Activated CD4-positive, alpha-beta T cell treated with anti-CD3 and anti-CD28 coated beads, Interleukin-2, amount 10 ng/mL, durations not matched to agents 24 days and 14 days (primary cell): ENCODE measurements at regions not wholly inside any gene's neighbourhood (a gene's known extent, or its start where the extent isn't known, plus 50 kb on each side); places are given as distances from the start of the nearest gene placed in this dataset.

Source experiments
- DNase-seq: peaks from one replicate; pipeline ENCODE4 v3.0.0; 2022
- H3K27ac Mint-ChIP-seq: one replicate; pipeline ENCODE4 v1.8.0; 2022; ENCODE audit warnings: mild to moderate bottlenecking, mixed read lengths
- H3K27me3 Mint-ChIP-seq: one replicate; pipeline ENCODE4 v1.8.0; 2022; ENCODE audit warnings: mixed read lengths
- H3K36me3 Mint-ChIP-seq: one replicate; pipeline ENCODE4 v1.8.0; 2022; ENCODE audit warnings: low read depth, mild to moderate bottlenecking, mixed read lengths
- H3K4me1 Mint-ChIP-seq: one replicate; pipeline ENCODE4 v1.8.0; 2021; ENCODE audit warnings: mixed read lengths
- H3K4me3 Mint-ChIP-seq: one replicate; pipeline ENCODE4 v1.8.0; 2022; ENCODE audit warnings: mild to moderate bottlenecking, moderate library complexity, mixed read lengths
- H3K9me3 Mint-ChIP-seq: one replicate; pipeline ENCODE4 v1.8.0; 2021; ENCODE audit warnings: mixed read lengths
- intact Hi-C: fragments of 100-400 bp; cut with micrococcal nuclease; formaldehyde crosslinking; loops from one replicate; pipeline ENCODE4 v1.15.1; 2023

GRCh38 chr7:53656881-53657280 is 621.4 kb downstream of the POM121L12 start:
- intact Hi-C loops, result no loop called here
- no peak overlapping the region for H3K4me3 Mint-ChIP-seq
- H3K4me1 Mint-ChIP-seq, result no peaks in the 10 kb centered on the region
- no peak overlapping the region for H3K27ac Mint-ChIP-seq
- no peaks in the 10 kb centered on the region for H3K27me3 Mint-ChIP-seq
- DNase-seq, result no peak
- peaks cover 5% of the 10 kb centered on the region for H3K9me3 Mint-ChIP-seq
- H3K36me3 Mint-ChIP-seq, result no peaks in the 10 kb centered on the region

- no peaks in the 10 kb centered on the region for H3K36me3 Mint-ChIP-seq
- H3K4me1 Mint-ChIP-seq, result no peaks in the 10 kb centered on the region
- no peak overlapping the region for H3K4me3 Mint-ChIP-seq
- H3K27me3 Mint-ChIP-seq, result no peaks in the 10 kb centered on the region
- intact Hi-C loops, result no loop called here
- no peak for DNase-seq
- no peak overlapping the region for H3K27ac Mint-ChIP-seq
- H3K9me3 Mint-ChIP-seq, result peaks cover 5% of the 10 kb centered on the region
These were observed 622.2 kb downstream of the POM121L12 start for GRCh38 chr7:53657586-53657985.

GRCh38 chr7:53658951-53659350 is 623.5 kb downstream of the POM121L12 start:
- Mint-ChIP-seq H3K9me3 (peaks cover 9% of the 10 kb centered on the region), H3K36me3 (no peaks in the 10 kb centered on the region), H3K4me1 (no peaks in the 10 kb centered on the region), H3K27ac (no peak overlapping the region), H3K27me3 (no peaks in the 10 kb centered on the region), H3K4me3 (no peak overlapping the region)
- no peak for DNase-seq
- intact Hi-C loops, result no loop called here

- H3K27me3 Mint-ChIP-seq, result no peaks in the 10 kb centered on the region
- H3K4me3 Mint-ChIP-seq, result no peak overlapping the region
- H3K9me3 Mint-ChIP-seq, result peaks cover 12% of the 10 kb centered on the region
- no peaks in the 10 kb centered on the region for H3K36me3 Mint-ChIP-seq
- H3K4me1 Mint-ChIP-seq, result no peaks in the 10 kb centered on the region
- intact Hi-C loops, result no loop called here
- no peak for DNase-seq
- no peak overlapping the region for H3K27ac Mint-ChIP-seq
These were observed 626.3 kb downstream of the POM121L12 start for GRCh38 chr7:53661645-53662217.

GRCh38 chr7:53672681-53673080 is 637.2 kb downstream of the POM121L12 start:
- H3K36me3 Mint-ChIP-seq, result no peaks in the 10 kb centered on the region
- H3K9me3 Mint-ChIP-seq, result peaks cover 12% of the 10 kb centered on the region
- H3K27ac Mint-ChIP-seq, result no peak overlapping the region
- no peaks in the 10 kb centered on the region for H3K27me3 Mint-ChIP-seq
- no peaks in the 10 kb centered on the region for H3K4me1 Mint-ChIP-seq
- DNase-seq, result no peak
- no peak overlapping the region for H3K4me3 Mint-ChIP-seq
- intact Hi-C loops, result no loop called here

- H3K4me3 Mint-ChIP-seq, result no peak overlapping the region
- DNase-seq, result no peak
- no peaks in the 10 kb centered on the region for H3K27me3 Mint-ChIP-seq
- no peaks in the 10 kb centered on the region for H3K36me3 Mint-ChIP-seq
- H3K4me1 Mint-ChIP-seq, result no peaks in the 10 kb centered on the region
- intact Hi-C loops, result no loop called here
- peaks cover 16% of the 10 kb centered on the region for H3K9me3 Mint-ChIP-seq
- no peak overlapping the region for H3K27ac Mint-ChIP-seq
These were observed 640.4 kb downstream of the POM121L12 start for GRCh38 chr7:53675835-53676234.

GRCh38 chr7:53684693-53685092 is 649.3 kb downstream of the POM121L12 start:
- H3K4me1 Mint-ChIP-seq, result no peaks in the 10 kb centered on the region
- no peaks in the 10 kb centered on the region for H3K27me3 Mint-ChIP-seq
- H3K9me3 Mint-ChIP-seq, result peaks cover 18% of the 10 kb centered on the region
- intact Hi-C loops, result no loop called here
- H3K36me3 Mint-ChIP-seq, result no peaks in the 10 kb centered on the region
- no peak overlapping the region for H3K4me3 Mint-ChIP-seq
- no peak for DNase-seq
- H3K27ac Mint-ChIP-seq, result no peak overlapping the region

GRCh38 chr7:53690411-53690810 is 655.0 kb downstream of the POM121L12 start:
- no peak for DNase-seq
- no peak overlapping the region for H3K4me3 Mint-ChIP-seq

GRCh38 chr7:53697913-53698312 is 662.5 kb downstream of the POM121L12 start:
- Mint-ChIP-seq H3K27me3 (no peaks in the 10 kb centered on the region), H3K4me3 (no peak overlapping the region), H3K9me3 (peaks cover 13% of the 10 kb centered on the region), H3K36me3 (no peaks in the 10 kb centered on the region), H3K27ac (no peak overlapping the region), H3K4me1 (no peaks in the 10 kb centered on the region)
- intact Hi-C loops, result no loop called here
- no peak for DNase-seq

More at GRCh38 chr7:53690411-53690810, 655.0 kb downstream of the POM121L12 start:
- Mint-ChIP-seq H3K4me1 (no peaks in the 10 kb centered on the region), H3K27me3 (no peaks in the 10 kb centered on the region), H3K27ac (no peak overlapping the region), H3K36me3 (no peaks in the 10 kb centered on the region), H3K9me3 (peaks cover 18% of the 10 kb centered on the region)
- intact Hi-C loops, result no loop called here

- Mint-ChIP-seq H3K9me3 (peaks cover 10% of the 10 kb centered on the region), H3K27ac (no peak overlapping the region), H3K4me1 (no peaks in the 10 kb centered on the region), H3K4me3 (no peak overlapping the region), H3K27me3 (no peaks in the 10 kb centered on the region), H3K36me3 (no peaks in the 10 kb centered on the region)
- no peak for DNase-seq
- intact Hi-C loops, result no loop called here
These were observed 663.9 kb downstream of the POM121L12 start for GRCh38 chr7:53699215-53699837.

- Mint-ChIP-seq H3K27ac (no peak overlapping the region), H3K36me3 (no peaks in the 10 kb centered on the region), H3K4me3 (no peak overlapping the region), H3K4me1 (no peaks in the 10 kb centered on the region), H3K27me3 (no peaks in the 10 kb centered on the region), H3K9me3 (peaks cover 11% of the 10 kb centered on the region)
- intact Hi-C loops, result no loop called here
- DNase-seq, result no peak
These were observed 683.7 kb downstream of the POM121L12 start for GRCh38 chr7:53719122-53719521.

- Mint-ChIP-seq H3K36me3 (no peaks in the 10 kb centered on the region), H3K27me3 (no peaks in the 10 kb centered on the region), H3K4me1 (no peaks in the 10 kb centered on the region), H3K4me3 (no peak overlapping the region), H3K9me3 (peaks cover 30% of the 10 kb centered on the region), H3K27ac (no peak overlapping the region)
- intact Hi-C loops, result loop anchor here (10.0 kb wide), 1 partner anchor 64 kb away; no protein-coding TSS in a partner anchor
- no peak for DNase-seq
These were observed 705.5 kb downstream of the POM121L12 start for GRCh38 chr7:53740971-53741370.

- Mint-ChIP-seq H3K4me3 (no peak overlapping the region), H3K4me1 (no peaks in the 10 kb centered on the region), H3K9me3 (peaks cover 31% of the 10 kb centered on the region), H3K27ac (no peak overlapping the region), H3K27me3 (no peaks in the 10 kb centered on the region), H3K36me3 (no peaks in the 10 kb centered on the region)
- no peak for DNase-seq
- intact Hi-C loops, result loop anchor here (10.0 kb wide), 1 partner anchor 61 kb away; no protein-coding TSS in a partner anchor
These were observed 708.4 kb downstream of the POM121L12 start for GRCh38 chr7:53743697-53744402.

- Mint-ChIP-seq H3K9me3 (peaks cover 32% of the 10 kb centered on the region), H3K27ac (no peak overlapping the region), H3K36me3 (no peaks in the 10 kb centered on the region), H3K27me3 (no peaks in the 10 kb centered on the region), H3K4me3 (no peak overlapping the region), H3K4me1 (no peaks in the 10 kb centered on the region)
- DNase-seq, result no peak
- intact Hi-C loops, result loop anchor here (10.0 kb wide), 1 partner anchor 60 kb away; no protein-coding TSS in a partner anchor
These were observed 708.9 kb downstream of the POM121L12 start for GRCh38 chr7:53744403-53744760.
